ENCODE measurements at regions not wholly inside any gene's neighbourhood (a gene's known extent, or its start where the extent isn't known, plus 50 kb on each side); places are given as distances from the start of the nearest gene placed in this dataset.

DNA sequence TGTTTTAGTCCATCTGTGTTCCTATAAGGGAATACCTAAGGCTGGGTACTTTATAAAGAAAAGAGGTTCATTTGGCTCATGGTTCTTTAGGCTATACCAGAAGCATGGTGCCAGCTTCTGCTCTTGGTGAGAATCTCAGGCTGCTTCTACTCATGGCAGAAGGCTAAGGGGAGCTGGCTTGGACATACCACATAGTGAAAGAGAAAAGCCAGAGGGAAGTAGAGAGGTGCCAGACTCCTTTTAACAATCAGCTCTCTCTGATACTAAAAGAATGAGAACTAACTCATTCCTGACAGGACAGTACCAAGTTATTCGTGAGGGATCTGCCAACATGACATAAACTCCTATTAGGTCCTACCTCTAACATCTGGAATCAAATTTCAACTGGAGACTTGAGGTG lies 1250.2 kb upstream of the CNTN5 start:
- TF ChIP-seq POLR2A (IDR thresholded peaks at IDR 0.05) = no peak
- TF ChIP-seq, protein P1, sequence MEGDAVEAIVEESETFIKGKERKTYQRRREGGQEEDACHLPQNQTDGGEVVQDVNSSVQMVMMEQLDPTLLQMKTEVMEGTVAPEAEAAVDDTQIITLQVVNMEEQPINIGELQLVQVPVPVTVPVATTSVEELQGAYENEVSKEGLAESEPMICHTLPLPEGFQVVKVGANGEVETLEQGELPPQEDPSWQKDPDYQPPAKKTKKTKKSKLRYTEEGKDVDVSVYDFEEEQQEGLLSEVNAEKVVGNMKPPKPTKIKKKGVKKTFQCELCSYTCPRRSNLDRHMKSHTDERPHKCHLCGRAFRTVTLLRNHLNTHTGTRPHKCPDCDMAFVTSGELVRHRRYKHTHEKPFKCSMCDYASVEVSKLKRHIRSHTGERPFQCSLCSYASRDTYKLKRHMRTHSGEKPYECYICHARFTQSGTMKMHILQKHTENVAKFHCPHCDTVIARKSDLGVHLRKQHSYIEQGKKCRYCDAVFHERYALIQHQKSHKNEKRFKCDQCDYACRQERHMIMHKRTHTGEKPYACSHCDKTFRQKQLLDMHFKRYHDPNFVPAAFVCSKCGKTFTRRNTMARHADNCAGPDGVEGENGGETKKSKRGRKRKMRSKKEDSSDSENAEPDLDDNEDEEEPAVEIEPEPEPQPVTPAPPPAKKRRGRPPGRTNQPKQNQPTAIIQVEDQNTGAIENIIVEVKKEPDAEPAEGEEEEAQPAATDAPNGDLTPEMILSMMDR (IDR thresholded peaks at IDR 0.05) = no peak
- no peak for TF ChIP-seq EP300 (IDR thresholded peaks at IDR 0.05; ENCODE audit: low read depth)
- no peak for TF ChIP-seq POLR2AphosphoS5 (IDR thresholded peaks at IDR 0.05)
